IPS DF 6.9 (cell line): ENCODE measurements at regions not wholly inside any gene's neighbourhood (a gene's known extent, or its start where the extent isn't known, plus 50 kb on each side); places are given as distances from the start of the nearest gene placed in this dataset.

Source experiments
- DNase-seq: peaks from one replicate; pipeline ENCODE4 v3.0.0-alpha.2; 2013; ENCODE audit warnings: low read depth, low spot score
- H3K27ac ChIP-seq: one replicate; pipeline ENCODE4 v1.5.1; 2013; ENCODE audit warnings: low read length, control low read depth
- H3K27me3 ChIP-seq: 2 replicates; pipeline ENCODE4 v1.6.1; 2013; ENCODE audit warnings: mild to moderate bottlenecking, low read length; ENCODE audit not compliant: control insufficient read depth, insufficient read depth
- H3K36me3 ChIP-seq: 2 replicates; pipeline ENCODE4 v1.6.1; 2013; ENCODE audit warnings: low read length; ENCODE audit not compliant: control insufficient read depth, insufficient read depth
- H3K4me1 ChIP-seq: 2 replicates; pipeline ENCODE4 v1.6.1; 2013; ENCODE audit warnings: low read length; ENCODE audit not compliant: control insufficient read depth, insufficient read depth
- H3K4me3 ChIP-seq: 2 replicates; pipeline ENCODE4 v1.5.1; 2013; ENCODE audit warnings: mild to moderate bottlenecking, low read length
- H3K9me3 ChIP-seq: 2 replicates; pipeline ENCODE4 v1.6.1; 2013; ENCODE audit warnings: low read length, inconsistent platforms; ENCODE audit not compliant: control insufficient read depth, insufficient read depth
- WGBS: extraction: QIAGEN DNeasy Blood & Tissue Kit; methylation state at CpG from one replicate; pipeline ENCODE4 v1.1.7; 2013; ENCODE audit warnings: mixed read lengths, missing lambda C conversion rate; ENCODE audit not compliant: insufficient read length, insufficient coverage; 5-methylcytosine and 5-hydroxymethylcytosine counted together

DNA sequence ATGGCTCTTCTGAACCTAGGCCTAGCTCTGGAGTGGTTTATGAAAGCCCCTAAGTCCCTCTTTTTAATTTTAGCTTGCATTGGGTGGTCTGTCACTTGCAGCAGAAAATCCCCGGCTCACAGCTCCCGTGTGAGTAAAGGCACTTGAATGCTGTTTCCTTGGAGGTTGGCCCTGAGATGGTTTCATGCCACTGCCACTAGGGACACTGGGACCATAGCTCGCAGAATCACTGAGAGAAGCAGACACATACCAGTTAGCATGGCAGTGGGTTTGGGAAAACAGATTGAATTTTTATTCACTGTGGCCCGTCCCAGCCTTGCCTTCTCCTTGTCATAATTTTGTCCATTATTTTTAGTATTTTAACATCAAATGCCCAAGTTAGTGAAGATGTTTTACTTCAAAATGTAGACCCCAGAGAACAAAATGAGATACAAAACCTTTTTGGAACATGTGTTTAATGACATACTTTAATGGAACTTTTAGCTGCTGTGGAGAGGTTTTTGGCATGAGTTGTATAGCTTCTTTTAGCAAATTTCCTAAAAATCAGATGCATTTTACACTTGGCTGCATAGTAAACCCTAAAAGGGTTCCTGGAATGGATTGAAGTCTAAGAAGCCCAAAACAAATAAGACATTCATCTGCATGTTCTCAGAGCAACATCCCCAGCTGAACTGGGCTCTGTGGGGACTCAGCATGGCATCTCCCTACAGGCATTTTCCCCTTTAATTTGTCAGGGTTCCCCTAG lies 259.7 kb upstream of the PITRM1 start:
- DNase-seq = no peak
- no peaks in the 10 kb centered on the region for H3K4me1 ChIP-seq
- no CpG with 5 or more reads among the region's 4 CpGs for WGBS
- no peak overlapping the region for H3K27ac ChIP-seq
- H3K36me3 ChIP-seq = no peaks in the 10 kb centered on the region
- no peak overlapping the region for H3K4me3 ChIP-seq
- no peaks in the 10 kb centered on the region for H3K27me3 ChIP-seq
- H3K9me3 ChIP-seq = no peaks in the 10 kb centered on the region

DNA sequence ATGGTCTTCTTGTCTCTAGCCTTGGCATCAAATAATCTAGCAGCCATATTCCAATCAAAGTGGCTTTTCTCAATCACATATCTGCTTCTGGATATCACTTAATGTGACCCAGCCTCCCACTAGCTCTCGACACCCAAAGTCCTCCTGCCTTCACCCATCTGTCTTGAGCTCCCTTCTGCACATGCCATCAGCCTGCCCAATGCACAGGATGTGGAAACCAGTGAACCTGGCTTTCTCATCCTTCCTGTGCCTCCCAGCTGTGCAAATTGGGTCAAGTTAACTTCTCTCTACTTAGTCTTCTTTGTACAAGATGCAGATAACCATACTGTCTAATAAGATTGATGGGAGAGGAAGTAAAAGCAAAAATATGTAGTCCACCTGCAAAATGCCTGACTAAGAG lies 257.9 kb upstream of the PITRM1 start:
- no peaks in the 10 kb centered on the region for H3K36me3 ChIP-seq
- H3K27ac ChIP-seq = no peak overlapping the region
- DNase-seq = no peak
- no peaks in the 10 kb centered on the region for H3K4me1 ChIP-seq
- H3K27me3 ChIP-seq = no peaks in the 10 kb centered on the region
- no CpG with 5 or more reads among the region's 1 CpG for WGBS
- H3K4me3 ChIP-seq = no peak overlapping the region
- no peaks in the 10 kb centered on the region for H3K9me3 ChIP-seq

DNA sequence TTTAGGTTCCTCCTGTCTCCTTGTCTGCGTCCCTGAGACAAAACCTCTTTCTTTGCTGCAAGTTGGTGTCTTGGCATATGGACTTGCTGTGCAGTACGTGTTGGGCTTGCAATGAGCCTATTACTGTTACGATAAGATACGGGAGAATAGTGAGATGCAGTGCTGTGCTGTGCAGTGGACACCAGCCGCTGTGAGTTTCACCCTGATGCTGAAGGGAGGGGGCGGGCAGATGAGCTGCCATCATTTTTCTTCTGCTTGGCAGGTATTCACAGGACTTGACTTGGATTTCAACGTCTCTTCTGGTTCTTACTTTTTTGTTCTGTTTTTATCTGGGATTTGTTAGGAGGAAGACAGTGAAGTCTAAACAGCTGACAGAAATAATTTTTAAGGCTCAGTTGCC lies 257.1 kb upstream of the PITRM1 start:
- Histone ChIP-seq H3K4me3 (no peak overlapping the region), H3K4me1 (no peaks in the 10 kb centered on the region), H3K36me3 (no peaks in the 10 kb centered on the region), H3K27me3 (no peaks in the 10 kb centered on the region), H3K9me3 (no peaks in the 10 kb centered on the region), H3K27ac (no peak overlapping the region)
- DNase-seq = no peak
- WGBS = no CpG with 5 or more reads among the region's 7 CpGs

DNA sequence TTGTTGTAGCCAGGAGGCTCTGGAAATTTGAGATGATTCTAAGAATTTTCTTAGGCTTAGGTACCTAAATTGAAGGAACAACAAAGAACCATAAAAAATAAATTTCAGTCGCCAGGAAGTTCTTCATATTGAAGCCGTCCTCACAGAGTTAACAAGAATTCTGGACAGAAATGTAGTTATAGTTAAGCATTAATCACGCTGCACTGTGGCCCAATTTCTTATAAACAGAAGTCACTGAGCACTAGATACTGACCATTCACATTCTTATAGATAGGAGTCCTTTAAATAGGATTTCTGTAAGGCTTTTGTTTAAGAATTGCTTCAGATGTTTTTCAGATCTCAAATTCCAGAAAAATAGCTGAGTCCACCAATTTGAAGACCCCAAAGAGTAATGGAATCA lies 256.2 kb upstream of the PITRM1 start:
- no peaks in the 10 kb centered on the region for H3K4me1 ChIP-seq

DNA sequence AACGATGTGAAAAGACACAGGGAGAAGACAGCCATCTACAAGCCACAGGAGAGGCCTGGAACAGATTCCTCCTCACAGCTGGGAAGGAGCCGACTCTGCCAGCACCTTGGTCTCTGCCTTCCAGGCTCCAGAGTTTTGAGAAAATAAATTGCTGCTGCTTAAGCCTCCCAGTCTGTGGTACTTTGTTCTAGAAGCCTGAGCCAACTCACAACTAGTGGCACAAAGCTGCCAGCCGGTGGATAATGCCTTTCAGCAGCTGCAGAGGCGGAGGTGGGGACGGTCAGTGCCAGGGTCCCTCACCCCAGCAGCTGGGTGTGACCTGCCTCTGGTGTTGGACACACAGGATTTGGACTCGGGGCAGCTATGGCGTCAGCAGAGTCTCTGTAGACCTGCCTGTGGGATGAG lies 255.4 kb upstream of the PITRM1 start:
- Histone ChIP-seq H3K27me3 (no peaks in the 10 kb centered on the region), H3K9me3 (no peaks in the 10 kb centered on the region), H3K4me3 (no peak overlapping the region), H3K4me1 (no peaks in the 10 kb centered on the region), H3K36me3 (no peaks in the 10 kb centered on the region), H3K27ac (no peak overlapping the region)
- no CpG with 5 or more reads among the region's 7 CpGs for WGBS
- no peak for DNase-seq

More for the DNA sequence above, 256.2 kb upstream of the PITRM1 start:
- Histone ChIP-seq H3K4me3 (no peak overlapping the region), H3K27me3 (no peaks in the 10 kb centered on the region), H3K9me3 (no peaks in the 10 kb centered on the region), H3K27ac (no peak overlapping the region), H3K36me3 (no peaks in the 10 kb centered on the region)
- no CpG with 5 or more reads among the region's 3 CpGs for WGBS
- DNase-seq = no peak

DNA sequence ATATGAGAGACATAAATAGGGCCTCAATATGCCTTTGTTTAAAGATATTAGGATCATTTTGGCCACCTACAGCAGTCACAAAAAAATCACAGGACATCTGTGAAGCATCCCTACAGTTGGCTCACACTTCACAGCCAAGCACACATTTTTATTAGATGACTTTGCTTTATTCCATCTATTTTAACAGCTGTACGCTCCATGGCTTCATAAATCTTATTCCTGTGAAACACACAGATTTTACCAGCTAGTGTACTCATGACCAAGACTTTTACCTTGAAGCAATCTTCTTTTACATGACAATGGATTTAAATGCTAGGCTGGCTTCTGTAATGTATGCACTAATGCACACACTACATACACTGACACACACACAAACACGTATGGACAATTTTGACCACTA lies 254.8 kb upstream of the PITRM1 start:
- Histone ChIP-seq H3K4me1 (no peaks in the 10 kb centered on the region), H3K36me3 (no peaks in the 10 kb centered on the region), H3K27ac (no peak overlapping the region), H3K4me3 (no peak overlapping the region), H3K27me3 (no peaks in the 10 kb centered on the region), H3K9me3 (no peaks in the 10 kb centered on the region)
- DNase-seq = no peak
- no CpG with 5 or more reads among the region's 2 CpGs for WGBS

DNA sequence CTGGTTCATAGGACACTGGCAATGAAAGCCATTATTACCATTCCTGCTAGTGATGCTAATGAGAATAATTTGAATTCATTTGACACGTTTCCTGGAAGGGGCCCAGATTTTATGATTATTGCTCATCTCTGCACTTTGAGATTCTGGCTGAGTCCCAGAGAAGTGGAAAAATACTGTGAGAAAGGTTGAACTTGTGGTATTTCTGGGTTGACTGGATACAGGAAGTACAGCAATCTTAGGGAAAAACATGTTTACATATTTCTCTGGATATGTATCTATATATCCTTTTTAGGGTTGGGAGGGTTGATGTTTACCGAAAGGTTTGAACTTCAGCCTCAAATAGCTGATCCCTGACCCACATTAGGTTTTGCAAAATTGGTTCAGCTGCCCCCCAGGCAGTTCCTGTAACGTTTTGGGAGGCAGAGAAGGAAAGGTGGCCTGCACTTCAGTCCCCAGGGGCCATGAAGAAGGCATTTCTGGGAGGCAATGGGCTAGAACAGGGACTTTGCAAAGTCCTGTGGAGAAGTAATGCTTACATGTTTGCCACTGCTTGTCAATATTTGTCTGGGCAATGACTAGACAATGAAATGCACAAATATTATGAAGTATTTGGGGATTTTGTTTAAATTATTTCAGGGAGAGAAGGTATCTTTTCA lies 253.7 kb upstream of the PITRM1 start:
- no peaks in the 10 kb centered on the region for H3K4me1 ChIP-seq

DNA sequence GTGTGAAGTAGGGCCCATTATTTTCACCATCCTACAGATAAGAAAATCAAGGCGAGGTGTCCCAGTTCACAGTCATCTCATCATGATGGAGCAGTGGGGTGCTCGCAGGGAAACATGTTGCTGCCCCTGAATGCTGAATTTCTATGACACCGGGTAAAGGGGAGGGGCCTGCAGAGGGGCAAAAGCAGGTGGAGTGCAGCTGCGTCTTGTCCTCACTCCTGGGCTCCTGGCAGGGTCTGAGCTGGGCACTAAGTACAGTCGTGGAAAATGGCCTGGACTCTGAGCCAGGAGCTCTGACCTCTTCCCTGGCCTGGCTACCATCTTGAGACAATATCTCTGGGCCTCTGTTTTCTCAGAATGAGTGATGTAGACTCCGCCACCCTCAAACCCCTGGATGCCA lies 253.1 kb upstream of the PITRM1 start:
- no peaks in the 10 kb centered on the region for H3K9me3 ChIP-seq
- DNase-seq = no peak
- H3K4me1 ChIP-seq = no peaks in the 10 kb centered on the region
- no peaks in the 10 kb centered on the region for H3K36me3 ChIP-seq
- no peak overlapping the region for H3K27ac ChIP-seq
- H3K27me3 ChIP-seq = no peaks in the 10 kb centered on the region
- H3K4me3 ChIP-seq = no peak overlapping the region
- no CpG with 5 or more reads among the region's 6 CpGs for WGBS

More for the DNA sequence above, 253.7 kb upstream of the PITRM1 start:
- H3K27me3 ChIP-seq = no peaks in the 10 kb centered on the region
- H3K36me3 ChIP-seq = no peaks in the 10 kb centered on the region
- no peaks in the 10 kb centered on the region for H3K9me3 ChIP-seq
- DNase-seq = no peak
- H3K27ac ChIP-seq = no peak overlapping the region
- no peak overlapping the region for H3K4me3 ChIP-seq
- WGBS = no CpG with 5 or more reads among the region's 3 CpGs

DNA sequence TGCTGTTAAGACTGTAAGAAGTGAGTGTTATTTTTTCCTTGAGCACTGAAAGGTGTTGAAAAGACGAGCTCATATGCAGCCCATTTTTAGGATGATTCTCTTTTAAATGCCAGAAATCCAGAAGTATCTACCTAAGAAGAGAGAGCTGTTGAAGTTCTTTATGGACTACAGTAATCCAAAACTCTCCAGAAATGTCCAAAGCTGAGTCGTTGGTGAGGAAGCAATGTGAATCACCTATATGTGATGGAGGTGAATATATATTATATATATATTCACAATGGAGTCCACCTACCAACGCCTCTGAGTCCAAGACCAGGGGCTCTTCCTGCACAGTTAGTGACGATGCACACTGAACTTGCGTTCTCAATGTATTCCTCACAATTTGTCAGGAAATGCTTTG lies 252.7 kb upstream of the PITRM1 start:
- H3K36me3 ChIP-seq = no peaks in the 10 kb centered on the region
- no peaks in the 10 kb centered on the region for H3K9me3 ChIP-seq
- H3K27me3 ChIP-seq = no peaks in the 10 kb centered on the region
- H3K4me1 ChIP-seq = no peaks in the 10 kb centered on the region
- no peak overlapping the region for H3K4me3 ChIP-seq
- WGBS = no CpG with 5 or more reads among the region's 5 CpGs
- DNase-seq = no peak
- H3K27ac ChIP-seq = no peak overlapping the region

DNA sequence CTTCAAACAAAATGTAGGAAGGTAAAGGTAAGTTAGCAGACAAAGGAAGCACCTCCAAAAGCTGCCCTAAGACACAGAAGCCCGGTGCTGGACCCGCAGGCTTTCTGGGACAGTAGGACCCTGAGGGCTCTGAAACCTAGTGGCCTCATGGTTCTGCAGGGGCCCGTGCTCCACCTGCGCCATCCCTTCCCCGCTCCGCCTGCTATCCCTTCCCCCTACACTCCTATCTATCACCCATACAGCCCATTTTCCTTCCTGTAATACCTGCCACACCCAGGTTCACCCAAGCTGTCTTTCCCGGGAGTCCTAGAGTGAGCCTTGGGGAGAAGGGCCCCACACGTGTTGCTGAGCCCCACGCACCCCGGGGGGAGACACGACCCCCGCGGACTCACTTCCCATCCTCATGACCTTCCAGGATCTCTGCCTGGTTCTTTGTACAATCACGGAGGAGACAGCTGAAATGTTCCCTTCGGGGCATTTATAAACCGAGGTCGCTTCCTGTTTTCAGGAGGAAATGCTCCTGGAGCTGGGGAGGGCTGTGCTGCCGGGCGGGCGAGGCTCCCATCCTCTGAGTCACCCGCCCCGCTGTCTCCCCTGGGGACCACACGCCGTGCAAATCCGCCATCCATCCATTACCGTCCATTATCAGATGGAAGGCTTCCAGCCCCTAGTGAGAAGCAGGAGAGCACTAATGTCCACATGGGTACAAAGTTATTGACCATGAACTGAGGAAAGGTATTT lies 251.7 kb upstream of the PITRM1 start:
- H3K4me1 ChIP-seq = no peaks in the 10 kb centered on the region
- no peaks in the 10 kb centered on the region for H3K9me3 ChIP-seq
- no peaks in the 10 kb centered on the region for H3K36me3 ChIP-seq
- no peaks in the 10 kb centered on the region for H3K27me3 ChIP-seq
- DNase-seq = no peak
- no peak overlapping the region for H3K27ac ChIP-seq
- no peak overlapping the region for H3K4me3 ChIP-seq
- no CpG with 5 or more reads among the region's 26 CpGs for WGBS
